BE2C (cell line): ENCODE measurements at regions not wholly inside any gene's neighbourhood (a gene's known extent, or its start where the extent isn't known, plus 50 kb on each side); places are given as distances from the start of the nearest gene placed in this dataset.

ENCODE experiments used
- DNase-seq: peaks from one replicate; pipeline ENCODE4 v3.0.0-alpha.2; 2020
- H3K27me3 ChIP-seq: fragments of 250-450 bp; sonication (Bioruptor Pico); 2 replicates; pipeline ENCODE4 v1.5.1; 2020; ENCODE audit warnings: mild to moderate bottlenecking
- H3K36me3 ChIP-seq: fragments of 250-450 bp; sonication (Bioruptor Pico); 2 replicates; pipeline ENCODE4 v1.5.1; 2020; ENCODE audit warnings: mild to moderate bottlenecking
- H3K4me1 ChIP-seq: fragments of 250-450 bp; sonication (Bioruptor Pico); 2 replicates; pipeline ENCODE4 v1.5.1; 2020
- H3K4me3 ChIP-seq: 2 replicates; pipeline ENCODE4 v1.5.1; 2011; ENCODE audit warnings: low read depth, low read length
- H3K9me3 ChIP-seq: fragments of 250-450 bp; sonication (Bioruptor Pico); 2 replicates; pipeline ENCODE4 v1.5.1; 2020
- TF ChIP-seq, protein P1 (sequence below): IDR thresholded peaks from 2 replicates; pipeline ENCODE4 v1.5.1; 2012; ENCODE audit warnings: mild to moderate bottlenecking, low read depth, low read length

DNA sequence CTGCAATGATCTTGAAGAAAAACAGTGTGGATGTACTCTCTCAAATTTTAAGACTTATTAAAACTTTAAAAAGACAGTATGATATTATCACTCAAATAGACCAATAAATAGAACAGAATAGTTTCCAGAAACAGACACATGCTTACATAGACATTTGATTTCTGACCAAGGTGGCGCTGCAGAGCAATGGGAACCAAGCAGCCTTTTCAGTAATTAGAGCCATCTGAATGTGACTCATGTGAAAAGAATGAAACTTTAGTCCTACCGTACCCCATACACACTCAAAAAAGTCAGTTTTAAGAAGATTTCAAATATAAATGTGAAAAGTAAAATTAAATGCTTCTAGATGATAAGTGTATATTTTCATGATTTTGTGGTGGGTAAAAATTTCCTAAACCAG, 74.2 kb upstream of the MS4A8 start:
- DNase-seq, result peak; percentile 23
- Histone ChIP-seq H3K27me3 (no peaks in the 10 kb centered on the region), H3K9me3 (no peaks in the 10 kb centered on the region), H3K4me1 (no peaks in the 10 kb centered on the region), H3K36me3 (no peaks in the 10 kb centered on the region), H3K4me3 (no peak overlapping the region)
- TF ChIP-seq, protein P1, sequence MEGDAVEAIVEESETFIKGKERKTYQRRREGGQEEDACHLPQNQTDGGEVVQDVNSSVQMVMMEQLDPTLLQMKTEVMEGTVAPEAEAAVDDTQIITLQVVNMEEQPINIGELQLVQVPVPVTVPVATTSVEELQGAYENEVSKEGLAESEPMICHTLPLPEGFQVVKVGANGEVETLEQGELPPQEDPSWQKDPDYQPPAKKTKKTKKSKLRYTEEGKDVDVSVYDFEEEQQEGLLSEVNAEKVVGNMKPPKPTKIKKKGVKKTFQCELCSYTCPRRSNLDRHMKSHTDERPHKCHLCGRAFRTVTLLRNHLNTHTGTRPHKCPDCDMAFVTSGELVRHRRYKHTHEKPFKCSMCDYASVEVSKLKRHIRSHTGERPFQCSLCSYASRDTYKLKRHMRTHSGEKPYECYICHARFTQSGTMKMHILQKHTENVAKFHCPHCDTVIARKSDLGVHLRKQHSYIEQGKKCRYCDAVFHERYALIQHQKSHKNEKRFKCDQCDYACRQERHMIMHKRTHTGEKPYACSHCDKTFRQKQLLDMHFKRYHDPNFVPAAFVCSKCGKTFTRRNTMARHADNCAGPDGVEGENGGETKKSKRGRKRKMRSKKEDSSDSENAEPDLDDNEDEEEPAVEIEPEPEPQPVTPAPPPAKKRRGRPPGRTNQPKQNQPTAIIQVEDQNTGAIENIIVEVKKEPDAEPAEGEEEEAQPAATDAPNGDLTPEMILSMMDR, result peak; percentile 44

DNA sequence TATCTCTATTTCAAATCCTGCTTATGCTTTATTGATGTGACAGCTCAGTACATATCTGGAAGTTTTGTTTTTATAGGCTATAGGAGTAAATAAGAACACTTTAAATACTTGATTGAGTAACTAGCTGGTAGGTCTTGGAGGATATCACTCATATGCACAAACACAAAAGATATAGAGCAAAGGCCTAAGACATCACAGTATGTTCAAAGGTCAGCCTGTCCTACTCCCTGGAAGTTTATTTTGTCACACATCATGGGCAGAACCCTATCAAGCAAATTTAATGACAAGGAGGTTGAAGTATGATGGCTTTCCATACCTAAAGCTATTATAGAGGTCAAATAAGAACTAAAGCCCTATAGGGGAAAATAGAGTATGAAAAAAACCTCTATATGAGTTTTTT, 70.0 kb upstream of the MS4A8 start:
- no peaks in the 10 kb centered on the region for H3K27me3 ChIP-seq
- no peaks in the 10 kb centered on the region for H3K36me3 ChIP-seq
- no peak for DNase-seq
- H3K9me3 ChIP-seq, result no peaks in the 10 kb centered on the region
- no peaks in the 10 kb centered on the region for H3K4me1 ChIP-seq
- no peak overlapping the region for H3K4me3 ChIP-seq
- TF ChIP-seq, protein P1, result no peak

DNA sequence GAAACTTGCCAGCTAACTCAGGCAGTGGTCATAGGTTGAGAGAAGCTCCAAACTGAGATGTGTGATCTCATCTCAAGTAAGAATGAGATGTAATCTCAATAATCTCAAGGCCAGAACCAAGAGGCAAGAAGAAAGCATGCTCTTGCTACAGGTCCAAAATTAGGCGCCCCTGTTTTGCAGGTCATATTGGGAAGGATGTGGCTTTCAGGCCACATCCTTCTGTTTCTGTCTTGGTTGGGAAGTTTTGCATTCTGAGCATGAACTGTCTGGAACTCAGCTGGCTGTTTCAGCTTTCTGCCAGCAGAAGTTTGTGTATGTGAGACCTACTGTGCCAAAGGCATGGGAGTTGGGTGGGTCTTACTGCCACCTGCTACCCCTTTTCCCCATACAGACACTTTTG, 67.5 kb upstream of the MS4A8 start:
- no peaks in the 10 kb centered on the region for H3K27me3 ChIP-seq
- DNase-seq, result no peak
- no peak overlapping the region for H3K4me3 ChIP-seq
- no peaks in the 10 kb centered on the region for H3K36me3 ChIP-seq
- no peaks in the 10 kb centered on the region for H3K9me3 ChIP-seq
- TF ChIP-seq, protein P1, result no peak
- H3K4me1 ChIP-seq, result no peaks in the 10 kb centered on the region

DNA sequence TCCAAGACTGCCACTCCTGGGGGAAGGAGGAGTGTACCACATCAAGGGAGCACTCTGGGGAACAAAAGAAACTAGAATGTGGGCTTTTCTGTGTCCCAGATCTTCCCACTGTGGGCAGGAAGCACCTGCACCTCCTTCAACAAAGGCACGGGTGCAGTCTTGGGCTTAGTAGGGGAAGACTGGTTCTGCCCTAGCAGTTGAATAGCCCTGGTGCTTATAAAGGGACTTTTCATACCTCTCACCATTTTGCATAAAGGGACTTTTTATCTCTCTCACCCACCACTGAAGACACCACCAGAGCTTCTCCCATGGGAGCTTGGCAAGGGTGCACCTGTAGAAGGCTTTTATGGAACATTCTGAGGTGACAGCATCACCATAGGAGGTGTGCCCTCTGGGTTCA, 65.8 kb upstream of the MS4A8 start:
- no peaks in the 10 kb centered on the region for H3K9me3 ChIP-seq
- H3K36me3 ChIP-seq, result no peaks in the 10 kb centered on the region
- no peak for DNase-seq
- no peaks in the 10 kb centered on the region for H3K4me1 ChIP-seq
- H3K27me3 ChIP-seq, result no peaks in the 10 kb centered on the region
- H3K4me3 ChIP-seq, result no peak overlapping the region
- TF ChIP-seq, protein P1, result no peak

DNA sequence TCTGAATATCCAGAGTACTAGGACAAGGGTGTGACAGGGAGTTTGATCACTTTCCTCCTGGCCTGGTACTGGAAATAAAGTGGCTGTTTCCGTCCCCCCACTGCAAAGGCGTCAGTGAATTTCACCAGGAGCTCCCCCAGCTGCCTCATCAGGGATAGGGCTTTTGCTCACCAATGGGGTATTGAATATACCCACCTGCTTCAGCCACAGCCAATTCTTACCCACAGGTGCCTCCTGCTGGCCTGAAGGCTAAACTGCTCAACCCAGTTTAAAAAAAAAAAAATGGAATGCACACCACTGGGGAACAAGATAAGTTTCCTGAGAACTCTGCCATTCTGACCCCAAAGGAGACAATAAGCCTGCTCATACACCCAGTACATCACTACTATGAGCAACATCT, 65.3 kb upstream of the MS4A8 start:
- TF ChIP-seq, protein P1, result 0 out of 2 replicates have a peak, but pooled peaks have one; percentile 16
- DNase-seq, result no peak

DNA sequence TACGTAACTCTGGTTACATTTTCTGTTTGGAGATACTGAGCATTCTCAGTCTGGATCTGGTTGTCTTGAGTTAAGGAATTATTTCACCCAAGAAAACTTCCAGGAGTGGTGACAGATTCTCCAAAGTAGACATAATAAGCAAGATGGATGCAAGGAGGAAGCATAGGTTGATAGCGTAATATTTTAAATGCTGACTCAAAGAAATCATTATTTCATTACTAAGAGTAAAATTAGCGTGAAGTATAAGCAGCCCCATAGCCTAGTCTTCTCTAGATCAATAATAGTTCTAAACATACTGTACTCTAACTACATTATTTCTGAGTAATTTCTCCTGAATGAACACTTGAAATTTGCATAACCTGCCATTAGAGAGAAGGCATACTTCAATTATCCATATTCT, 57.5 kb upstream of the MS4A8 start:
- Histone ChIP-seq H3K4me3 (no peak overlapping the region), H3K4me1 (no peaks in the 10 kb centered on the region), H3K9me3 (no peaks in the 10 kb centered on the region), H3K36me3 (no peaks in the 10 kb centered on the region), H3K27me3 (no peaks in the 10 kb centered on the region)
- TF ChIP-seq, protein P1, result no peak
- no peak for DNase-seq

More for the DNA sequence above, 65.3 kb upstream of the MS4A8 start:
- H3K9me3 ChIP-seq, result no peaks in the 10 kb centered on the region
- no peaks in the 10 kb centered on the region for H3K27me3 ChIP-seq
- H3K4me1 ChIP-seq, result no peaks in the 10 kb centered on the region
- H3K36me3 ChIP-seq, result no peaks in the 10 kb centered on the region
- no peak overlapping the region for H3K4me3 ChIP-seq
